PC-9 (cell line): ENCODE measurements at regions not wholly inside any gene's neighbourhood (a gene's known extent, or its start where the extent isn't known, plus 50 kb on each side); places are given as distances from the start of the nearest gene placed in this dataset.

Source experiments
- CTCF ChIP-seq: fragments of 200-600 bp; sonication (generic); conservative IDR thresholded peaks from 2 replicates; pipeline ENCODE4 v1.6.1; 2017; ENCODE audit warnings: mixed run types, antibody characterized with exemption, mild to moderate bottlenecking, moderate library complexity
- EZH2 ChIP-seq: fragments of 200-600 bp; sonication (generic); IDR thresholded peaks from 2 replicates; pipeline ENCODE4 v1.8.0; 2017; ENCODE audit warnings: antibody characterized with exemption, low read depth

DNA sequence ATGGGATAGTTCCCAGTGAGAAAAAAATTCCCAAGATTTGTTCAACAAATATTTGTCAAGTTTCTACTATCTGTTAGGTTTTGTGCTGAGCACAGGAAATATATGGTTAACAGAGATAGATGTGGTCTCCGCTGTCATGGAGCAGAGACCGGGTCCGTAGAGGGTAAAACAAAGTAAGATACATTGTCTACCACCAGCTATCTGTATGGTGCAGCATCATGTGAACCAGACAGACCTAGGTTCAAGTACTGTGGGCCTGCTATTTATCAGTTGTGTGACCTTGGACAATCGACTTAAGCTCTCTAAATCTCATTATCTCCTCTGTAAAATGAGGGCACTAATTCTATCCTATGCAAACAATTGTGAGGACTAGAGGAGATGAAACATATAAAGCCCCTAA lies 109.8 kb downstream of the DUSP10 start:
- TF ChIP-seq EZH2: no peak
- TF ChIP-seq CTCF: no peak
